GM12878 (cell line): ENCODE measurements at regions not wholly inside any gene's neighbourhood (a gene's known extent, or its start where the extent isn't known, plus 50 kb on each side); places are given as distances from the start of the nearest gene placed in this dataset.

Source experiments
- ATF7 ChIP-seq: fragments of 450-650 bp; IDR thresholded peaks from 2 replicates; pipeline ENCODE4 v1.6.1; 2016; ENCODE audit warnings: low read depth, mild to moderate bottlenecking
- CTCF ChIP-seq, 3 experiments: IDR thresholded peaks in 2 of 3; conservative IDR thresholded peaks in 1 of 3; 2 replicates each; pipeline ENCODE4 v1.5.1; 2011; ENCODE audit warnings: low read depth in 3 of 3, low read length in 3 of 3, mild to moderate bottlenecking in 3 of 3, control low read depth in 2 of 3, moderate library complexity in 2 of 3, inconsistent platforms in 1 of 3, mixed read lengths in 1 of 3; ENCODE audit not compliant: control insufficient read depth in 2 of 3, insufficient read depth in 1 of 3; ENCODE audit errors: extremely low read depth in 1 of 3
- ETV6 ChIP-seq, 2 experiments: fragments of 450-650 bp in 1 of 2; IDR thresholded peaks in 1 of 2; conservative IDR thresholded peaks in 1 of 2; 2 replicates each; pipeline ENCODE4 v1.6.1; 2014; ENCODE audit warnings: antibody characterized with exemption in 1 of 2, borderline replicate concordance in 1 of 2, low read depth in 1 of 2, mild to moderate bottlenecking in 1 of 2, moderate library complexity in 1 of 2
- EZH2 ChIP-seq: IDR thresholded peaks from 2 replicates; pipeline ENCODE4 v1.6.1; 2012; ENCODE audit warnings: low read depth, mild to moderate bottlenecking, control low read depth, inconsistent platforms, low read length, borderline replicate concordance; ENCODE audit not compliant: control insufficient read depth
- FOXM1 ChIP-seq: IDR thresholded peaks from 2 replicates; pipeline ENCODE4 v1.6.1; 2012; ENCODE audit warnings: low read depth, mild to moderate bottlenecking, inconsistent platforms, low read length, moderate library complexity
- POLR2A ChIP-seq: IDR thresholded peaks from 2 replicates; pipeline ENCODE4 v1.6.1; 2011; ENCODE audit warnings: low read depth, mild to moderate bottlenecking, low read length
- RCOR1 ChIP-seq: conservative IDR thresholded peaks from 2 replicates; pipeline ENCODE4 v1.6.1; 2012; ENCODE audit warnings: low read depth, low read length, improper control_type of control experiment
- RFX5 ChIP-seq: IDR thresholded peaks from 2 replicates; pipeline ENCODE4 v1.6.1; 2011; ENCODE audit warnings: low read depth, low read length, improper control_type of control experiment
- SUZ12 ChIP-seq: fragments of 200-600 bp; sonication (generic); IDR thresholded peaks from one replicate; pipeline ENCODE4 v1.6.1; 2018; ENCODE audit warnings: antibody characterized with exemption, mild to moderate bottlenecking; ENCODE audit not compliant: unreplicated experiment
- TCF3 ChIP-seq: IDR thresholded peaks from 2 replicates; pipeline ENCODE4 v1.6.1; 2012; ENCODE audit warnings: low read depth, mild to moderate bottlenecking, low read length, borderline replicate concordance; ENCODE audit not compliant: insufficient read depth
- USF1 ChIP-seq: IDR thresholded peaks from 2 replicates; pipeline ENCODE4 v1.6.1; 2011; ENCODE audit warnings: borderline replicate concordance, low read depth, mild to moderate bottlenecking, moderate library complexity, mixed read lengths, low read length; ENCODE audit not compliant: insufficient read depth; ENCODE audit errors: extremely low read length
- ZBTB33 ChIP-seq: fragments of 450-650 bp; IDR thresholded peaks from 2 replicates; pipeline ENCODE4 v1.6.1; 2017; ENCODE audit warnings: mild to moderate bottlenecking

GRCh38 chr14:93847473-93847872, 59.2 kb upstream of the PRIMA1 start:
- TF ChIP-seq EZH2, result no peak
- no peak for TF ChIP-seq ETV6 (conservative IDR thresholded peaks at IDR 0.05 in 1 of 2, IDR thresholded peaks at IDR 0.05 in 1 of 2; ENCODE audit: borderline replicate concordance in 1 of 2, low read depth in 1 of 2)
- no peak for TF ChIP-seq FOXM1
- no peak for TF ChIP-seq RCOR1
- no peak for TF ChIP-seq POLR2A
- no peak for TF ChIP-seq SUZ12
- TF ChIP-seq CTCF (IDR thresholded peaks at IDR 0.05 in 2 of 3, conservative IDR thresholded peaks at IDR 0.05 in 1 of 3; ENCODE audit: control insufficient read depth in 2 of 3, extremely low read depth in 1 of 3, insufficient read depth in 1 of 3, low read depth in 3 of 3, low read length in 3 of 3), result no peak
- no peak for TF ChIP-seq ZBTB33
- TF ChIP-seq RFX5, result no peak
- TF ChIP-seq TCF3, result no peak
- TF ChIP-seq USF1, result no peak
- TF ChIP-seq ATF7, result no peak
